ENCODE measurements at regions not wholly inside any gene's neighbourhood (a gene's known extent, or its start where the extent isn't known, plus 50 kb on each side); places are given as distances from the start of the nearest gene placed in this dataset.

DNA sequence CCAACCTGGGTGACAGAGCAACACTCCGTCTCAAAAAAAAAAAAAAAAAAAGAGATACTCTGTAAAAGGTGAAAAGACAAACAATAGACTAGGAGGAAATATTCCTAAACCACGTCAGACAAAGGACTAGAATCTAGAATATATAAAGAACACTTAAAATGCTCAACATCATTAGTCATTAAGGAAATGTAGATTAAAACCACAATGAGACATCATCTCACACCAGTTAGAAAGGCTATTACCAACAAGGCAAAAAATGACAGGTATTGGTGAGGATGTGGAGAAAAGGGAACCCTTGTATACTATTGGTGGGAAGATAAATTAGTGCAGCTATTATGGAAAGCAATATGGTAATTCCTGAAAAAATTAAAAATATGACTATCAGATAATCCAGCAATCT lies 903.1 kb upstream of the SOX9 start:
- H3K27ac ChIP-seq = no peak overlapping the region
- no peaks in the 10 kb centered on the region for H3K4me1 ChIP-seq
- H3K9me3 ChIP-seq = peaks cover 0 to 19% (median 5%) of the 10 kb centered on the region in 11 donors
- ATAC-seq (no peak), DNase-seq (no peak)
- TF ChIP-seq, protein P1, sequence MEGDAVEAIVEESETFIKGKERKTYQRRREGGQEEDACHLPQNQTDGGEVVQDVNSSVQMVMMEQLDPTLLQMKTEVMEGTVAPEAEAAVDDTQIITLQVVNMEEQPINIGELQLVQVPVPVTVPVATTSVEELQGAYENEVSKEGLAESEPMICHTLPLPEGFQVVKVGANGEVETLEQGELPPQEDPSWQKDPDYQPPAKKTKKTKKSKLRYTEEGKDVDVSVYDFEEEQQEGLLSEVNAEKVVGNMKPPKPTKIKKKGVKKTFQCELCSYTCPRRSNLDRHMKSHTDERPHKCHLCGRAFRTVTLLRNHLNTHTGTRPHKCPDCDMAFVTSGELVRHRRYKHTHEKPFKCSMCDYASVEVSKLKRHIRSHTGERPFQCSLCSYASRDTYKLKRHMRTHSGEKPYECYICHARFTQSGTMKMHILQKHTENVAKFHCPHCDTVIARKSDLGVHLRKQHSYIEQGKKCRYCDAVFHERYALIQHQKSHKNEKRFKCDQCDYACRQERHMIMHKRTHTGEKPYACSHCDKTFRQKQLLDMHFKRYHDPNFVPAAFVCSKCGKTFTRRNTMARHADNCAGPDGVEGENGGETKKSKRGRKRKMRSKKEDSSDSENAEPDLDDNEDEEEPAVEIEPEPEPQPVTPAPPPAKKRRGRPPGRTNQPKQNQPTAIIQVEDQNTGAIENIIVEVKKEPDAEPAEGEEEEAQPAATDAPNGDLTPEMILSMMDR (IDR thresholded peaks at IDR 0.05) = no peak
- no peak overlapping the region for H3K4me3 ChIP-seq
- H3K27me3 ChIP-seq = no peaks in the 10 kb centered on the region
- no peaks in the 10 kb centered on the region for H3K36me3 ChIP-seq
- WGBS, 2 donors = 92% methylated on average over 2 of the region's 2 CpGs
- intact Hi-C loops (cut with DNase I) = loop anchor here in 2 of 10 donors (2.0 to 5.0 kb wide), 2 partner anchors 40 to 43 kb away; no protein-coding TSS in a partner anchor

DNA sequence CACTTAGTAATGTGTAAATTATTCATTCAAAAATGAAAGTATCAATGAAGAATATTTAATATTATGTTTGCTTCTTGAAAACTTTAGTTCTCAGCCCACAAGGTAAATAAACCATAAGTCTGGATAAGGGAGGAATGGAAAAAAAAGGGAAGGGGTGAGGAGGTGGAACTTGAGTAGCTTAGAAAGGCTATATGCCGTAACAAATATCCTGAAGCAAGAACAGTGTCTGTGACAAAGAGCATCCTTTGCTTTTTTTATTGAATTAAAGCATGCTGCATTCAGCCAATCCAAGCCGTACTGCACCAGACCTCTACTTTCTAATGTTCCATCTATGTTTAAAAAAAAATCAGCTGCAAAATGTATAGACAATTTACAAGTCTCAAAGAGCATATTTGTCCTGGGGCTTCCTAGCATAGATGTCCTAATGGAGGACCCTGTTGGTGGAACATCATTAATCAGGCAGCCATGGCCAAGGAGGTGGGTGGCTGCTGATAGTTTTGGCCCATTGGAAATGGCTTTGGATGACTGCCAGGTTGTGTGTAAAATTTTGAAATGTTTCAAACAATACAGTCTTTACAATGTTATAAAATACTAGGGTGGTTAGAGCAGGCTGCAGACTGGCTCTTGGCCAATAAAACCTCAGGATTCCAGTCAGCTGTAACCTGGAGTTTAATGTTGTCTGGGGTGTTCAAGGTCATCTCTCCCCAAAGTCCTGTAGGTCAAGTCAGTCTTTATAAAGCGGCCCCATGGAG lies 895.8 kb upstream of the SOX9 start:
- Histone ChIP-seq H3K36me3 (no peaks in the 10 kb centered on the region), H3K4me1 (no peaks in the 10 kb centered on the region), H3K27ac (no peak overlapping the region), H3K27me3 (no peaks in the 10 kb centered on the region), H3K9me3 (peaks cover 0 to 3% (median 0%) of the 10 kb centered on the region in 11 donors), H3K4me3 (no peak overlapping the region)
- 73% methylated on average over 3 of the region's 3 CpGs for WGBS, 2 donors
- intact Hi-C loops (cut with DNase I) = no loop called here
- ATAC-seq = no peak
- TF ChIP-seq, protein P1 (IDR thresholded peaks at IDR 0.05) = no peak
- no peak for DNase-seq

DNA sequence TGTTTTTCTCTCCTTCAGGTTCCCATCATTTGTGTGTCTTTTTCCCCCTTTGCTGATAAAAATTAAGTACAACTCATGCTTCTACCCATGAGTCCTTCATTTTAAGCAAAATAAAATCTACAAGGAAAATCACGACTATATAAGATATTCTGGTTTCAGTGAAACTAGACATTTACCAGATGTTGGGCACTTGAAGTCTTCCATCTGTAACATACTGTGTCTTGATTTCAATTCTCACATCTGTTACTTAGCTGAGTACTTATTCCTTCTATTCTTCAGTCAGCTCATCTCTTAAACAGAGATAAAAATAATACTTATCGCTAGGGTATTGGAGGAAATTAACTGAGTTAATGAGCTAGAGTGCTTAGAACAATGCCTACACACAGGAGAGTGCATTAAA lies 893.0 kb upstream of the SOX9 start:
- H3K9me3 ChIP-seq = peaks cover 0 to under 1% (median 0%) of the 10 kb centered on the region in 11 donors
- DNase-seq (no peak), ATAC-seq (no peak)
- TF ChIP-seq, protein P1 (IDR thresholded peaks at IDR 0.05) = no peak
- no peak overlapping the region for H3K4me3 ChIP-seq
- H3K27ac ChIP-seq = no peak overlapping the region
- H3K4me1 ChIP-seq = no peaks in the 10 kb centered on the region
- no peaks in the 10 kb centered on the region for H3K36me3 ChIP-seq
- no peaks in the 10 kb centered on the region for H3K27me3 ChIP-seq
- intact Hi-C loops (cut with DNase I) = no loop called here
- 64% methylated on average over 2 of the region's 2 CpGs for WGBS, 2 donors

DNA sequence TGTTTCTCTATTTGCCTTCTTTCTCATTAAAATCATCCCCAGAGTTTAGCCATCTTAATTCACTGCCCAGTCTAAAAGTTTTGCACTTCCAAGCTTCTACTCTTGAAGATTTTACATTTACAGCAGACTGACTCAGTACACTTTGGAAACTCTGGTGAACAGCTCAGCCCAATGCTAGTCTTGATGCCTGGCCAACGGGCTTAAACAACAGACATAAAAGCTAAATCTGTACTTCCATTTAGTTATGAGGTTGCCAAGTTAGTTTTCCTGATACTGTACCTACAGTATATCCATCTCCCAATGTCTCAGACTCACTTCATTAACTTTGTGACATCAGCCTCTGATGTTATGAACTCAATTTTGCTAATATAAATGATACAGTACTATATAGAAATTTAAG lies 891.8 kb upstream of the SOX9 start:
- no peak for DNase-seq
- no peak overlapping the region for H3K4me3 ChIP-seq
- no peaks in the 10 kb centered on the region for H3K4me1 ChIP-seq
- H3K27me3 ChIP-seq = no peaks in the 10 kb centered on the region
- ATAC-seq = no peak
- WGBS, 2 donors = 63 to 69% methylated on average over 1 of the region's 1 CpG
- intact Hi-C loops (cut with DNase I) = no loop called here
- H3K36me3 ChIP-seq = no peaks in the 10 kb centered on the region
- TF ChIP-seq, protein P1 (IDR thresholded peaks at IDR 0.05) = no peak
- no peaks in the 10 kb centered on the region for H3K9me3 ChIP-seq
- H3K27ac ChIP-seq = no peak overlapping the region
